Common myeloid progenitor, CD34-positive (primary cell): ENCODE measurements at regions not wholly inside any gene's neighbourhood (a gene's known extent, or its start where the extent isn't known, plus 50 kb on each side); places are given as distances from the start of the nearest gene placed in this dataset.
A peak's percentile ranks its signal among the peaks of the same experiment; 100 is the strongest.

Experiments used
- CTCF ChIA-PET: fragments of 350-600 bp; sonication (Branson Sonifier 250); formaldehyde crosslinking; loops from one replicate; lab custom pipeline; 2021; ENCODE audit warnings: antibody characterized with exemption; lab: Charles Lee
- POLR2A ChIA-PET: fragments of 350-600 bp; sonication (Branson Sonifier 250); formaldehyde crosslinking; loops from one replicate; lab custom pipeline; 2021; ENCODE audit warnings: antibody characterized with exemption; lab: Charles Lee
- DNase-seq, 3 donors: peaks; one replicate each; pipeline versions ENCODE4 v3.0.0 to v3.0.0-alpha.2; 2013
- H3K27ac ChIP-seq, 2 experiments: 1 replicate in 1 of 2; 2 replicates in 1 of 2; pipeline ENCODE4 v1.7.0; 2013; ENCODE audit warnings: inconsistent platforms in 2 of 2, low read length in 2 of 2, mild to moderate bottlenecking in 2 of 2, low read depth in 1 of 2, moderate library complexity in 1 of 2; ENCODE audit not compliant: severe bottlenecking in 2 of 2, insufficient read depth in 1 of 2, poor library complexity in 1 of 2
- H3K27me3 ChIP-seq, 5 experiments: replicated peaks in 2 of 5; 1 replicate in 3 of 5; 2 replicates in 2 of 5; pipeline versions ENCODE4 v1.6.1 to v1.7.0; 2013; ENCODE audit warnings: low read length in 4 of 5, mild to moderate bottlenecking in 2 of 5, moderate library complexity in 2 of 5, inconsistent platforms in 1 of 5; ENCODE audit not compliant: insufficient read depth in 5 of 5, control insufficient read depth in 4 of 5
- H3K36me3 ChIP-seq, 4 experiments: 1 replicate in 2 of 4; 2 replicates in 2 of 4; pipeline versions ENCODE4 v1.6.1 to v1.7.0; 2013; ENCODE audit warnings: low read length in 3 of 4, control low read depth in 1 of 4, mild to moderate bottlenecking in 1 of 4; ENCODE audit not compliant: control insufficient read depth in 4 of 4, insufficient read depth in 4 of 4
- H3K4me1 ChIP-seq, 4 experiments: 1 replicate in 3 of 4; 2 replicates in 1 of 4; pipeline versions ENCODE4 v1.6.1 to v1.7.1; 2013; ENCODE audit warnings: low read length in 3 of 4, mild to moderate bottlenecking in 3 of 4, control low read depth in 1 of 4, inconsistent platforms in 1 of 4, moderate library complexity in 1 of 4; ENCODE audit not compliant: control insufficient read depth in 4 of 4, insufficient read depth in 4 of 4; ENCODE audit errors: control extremely low read depth in 1 of 4
- H3K4me3 ChIP-seq, 7 experiments: 1 replicate in 4 of 7; 2 replicates in 3 of 7; pipeline versions ENCODE4 v1.5.1 to v1.7.0; 2013; ENCODE audit warnings: mild to moderate bottlenecking in 7 of 7, low read length in 6 of 7, moderate library complexity in 6 of 7, inconsistent platforms in 2 of 7, low read depth in 2 of 7, control low read depth in 1 of 7; ENCODE audit not compliant: insufficient read depth in 4 of 7, control insufficient read depth in 1 of 7; ENCODE audit errors: extremely low read depth in 1 of 7
- H3K9me3 ChIP-seq, 5 experiments: 1 replicate in 4 of 5; 2 replicates in 1 of 5; pipeline versions ENCODE4 v1.6.1 to v1.7.1; 2013; ENCODE audit warnings: low read length in 4 of 5, mild to moderate bottlenecking in 2 of 5, inconsistent platforms in 1 of 5, low read depth in 1 of 5, moderate library complexity in 1 of 5; ENCODE audit not compliant: control insufficient read depth in 4 of 5, insufficient read depth in 2 of 5; ENCODE audit errors: control extremely low read depth in 1 of 5
- WGBS: methylation state at CpG from one replicate; pipeline ENCODE4 v1.1.5; 2013; ENCODE audit not compliant: insufficient coverage; 5-methylcytosine and 5-hydroxymethylcytosine counted together

- Histone ChIP-seq H3K4me3 (no peak overlapping the region), H3K36me3 (no peaks in the 10 kb centered on the region), H3K27me3 (peaks cover 0 to 4% (median 0%) of the 10 kb centered on the region in 5 experiments), H3K9me3 (peaks cover 0 to 2% (median 0%) of the 10 kb centered on the region in 5 experiments), H3K27ac (no peak overlapping the region), H3K4me1 (peaks cover 0 to 3% (median 1%) of the 10 kb centered on the region in 4 experiments)
- no CpG with 5 or more reads among the region's 3 CpGs for WGBS
- DNase-seq: no peak
- ChIA-PET POLR2A (no interaction called here), CTCF (no interaction called here)
These were observed 74.0 kb upstream of the PITX1 start for GRCh38 chr5:135107986-135108385.

- WGBS: 47% methylated on average over 19 of the region's 19 CpGs
- Histone ChIP-seq H3K9me3 (peaks cover 0 to 2% (median 0%) of the 10 kb centered on the region in 5 experiments), H3K4me3 (no peak overlapping the region), H3K27ac (no peak overlapping the region), H3K4me1 (peaks cover 0 to 3% (median 1%) of the 10 kb centered on the region in 4 experiments), H3K36me3 (no peaks in the 10 kb centered on the region), H3K27me3 (peaks cover 0 to 7% (median 0%) of the 10 kb centered on the region in 5 experiments)
- POLR2A ChIA-PET: no interaction called here
- CTCF ChIA-PET: no interaction called here
- DNase-seq: peak in 1 of 3 donors; percentile 5
These were observed 72.8 kb upstream of the PITX1 start for GRCh38 chr5:135106610-135107471.

- Histone ChIP-seq H3K4me1 (peaks cover 0 to 3% (median 1%) of the 10 kb centered on the region in 4 experiments), H3K4me3 (no peak overlapping the region), H3K27me3 (peaks cover 0 to 12% (median 0%) of the 10 kb centered on the region in 5 experiments), H3K27ac (no peak overlapping the region), H3K36me3 (no peaks in the 10 kb centered on the region), H3K9me3 (peaks cover 0 to 2% (median 0%) of the 10 kb centered on the region in 5 experiments)
- ChIA-PET CTCF (interaction anchor here (1.0 kb wide), 1 partner anchor 8 kb away, joined by 3 read pairs; no protein-coding TSS in a partner anchor), POLR2A (no interaction called here)
- WGBS: 100% methylated on average over 1 of the region's 3 CpGs
- DNase-seq: no peak
These were observed 72.1 kb upstream of the PITX1 start for GRCh38 chr5:135106136-135106535.

DNA sequence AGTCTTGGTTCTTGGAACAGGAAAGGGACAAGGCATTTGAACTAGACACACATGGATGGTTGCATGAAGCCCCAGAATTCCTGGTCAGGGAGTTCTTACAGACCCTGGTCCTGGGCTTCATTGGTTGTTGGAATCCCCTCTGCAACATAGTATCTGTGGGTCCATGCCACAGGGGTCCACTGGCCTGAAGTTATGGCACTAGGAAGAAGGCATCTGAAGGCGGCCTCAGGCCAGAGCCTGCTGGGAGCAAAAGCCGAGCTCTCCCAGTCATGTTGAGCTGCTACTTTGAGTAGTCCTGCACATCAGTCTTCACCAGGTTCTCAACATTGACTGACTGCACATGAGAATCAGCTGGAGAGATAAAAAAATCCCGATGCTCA, 71.1 kb upstream of the PITX1 start:
- 93% methylated on average over 3 of the region's 3 CpGs for WGBS
- no peaks in the 10 kb centered on the region for H3K36me3 ChIP-seq
- DNase-seq: no peak
- ChIA-PET CTCF (interaction anchor here (1.0 kb wide), 1 partner anchor 9 kb away, joined by 3 read pairs; no protein-coding TSS in a partner anchor), POLR2A (no interaction called here)
- H3K27ac ChIP-seq: no peak overlapping the region
- H3K4me1 ChIP-seq: peaks cover 0 to 3% (median 1%) of the 10 kb centered on the region in 4 experiments
- H3K27me3 ChIP-seq: peaks cover 0 to 9% (median 0%) of the 10 kb centered on the region in 5 experiments
- H3K9me3 ChIP-seq: peaks cover 0 to 2% (median 0%) of the 10 kb centered on the region in 5 experiments
- no peak overlapping the region for H3K4me3 ChIP-seq

DNA sequence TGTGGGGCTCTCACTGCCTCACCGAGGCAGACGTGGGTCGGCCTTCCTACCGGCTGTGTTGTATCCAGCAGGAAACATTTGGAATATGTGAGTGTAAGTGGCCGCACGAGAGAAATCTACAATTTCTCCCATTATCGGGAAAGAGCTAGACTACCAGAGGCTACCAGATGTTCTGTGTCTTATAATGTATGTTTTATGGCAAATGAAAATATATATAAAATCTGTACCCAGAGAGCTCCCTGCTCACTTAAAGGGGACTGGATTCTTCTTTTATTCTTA, 69.5 kb upstream of the PITX1 start:
- no peaks in the 10 kb centered on the region for H3K36me3 ChIP-seq
- CTCF ChIA-PET: no interaction called here
- no peak for DNase-seq
- POLR2A ChIA-PET: no interaction called here
- H3K4me1 ChIP-seq: peaks cover 0 to 3% (median 1%) of the 10 kb centered on the region in 4 experiments
- no peak overlapping the region for H3K27ac ChIP-seq
- WGBS: 100% methylated on average over 4 of the region's 7 CpGs
- no peak overlapping the region for H3K4me3 ChIP-seq
- peaks cover 0 to 2% (median 0%) of the 10 kb centered on the region in 5 experiments for H3K9me3 ChIP-seq
- H3K27me3 ChIP-seq: peaks cover 0 to 9% (median 0%) of the 10 kb centered on the region in 5 experiments

GRCh38 chr5:135102716-135103574, 68.9 kb upstream of the PITX1 start:
- Histone ChIP-seq H3K27me3 (peaks cover 0 to 9% (median 0%) of the 10 kb centered on the region in 5 experiments), H3K9me3 (peaks cover 0 to 2% (median 0%) of the 10 kb centered on the region in 5 experiments), H3K27ac (no peak overlapping the region), H3K36me3 (no peaks in the 10 kb centered on the region), H3K4me1 (peaks cover 0 to 3% (median 1%) of the 10 kb centered on the region in 4 experiments), H3K4me3 (no peak overlapping the region)
- DNase-seq: no peak
- CTCF ChIA-PET: no interaction called here
- WGBS: 95% methylated on average over 6 of the region's 7 CpGs
- POLR2A ChIA-PET: no interaction called here
